GM12865 (cell line): ENCODE measurements at regions not wholly inside any gene's neighbourhood (a gene's known extent, or its start where the extent isn't known, plus 50 kb on each side); places are given as distances from the start of the nearest gene placed in this dataset.

ENCODE experiments used
- DNase-seq: peaks from one replicate; pipeline ENCODE4 v3.0.0; 2010; ENCODE audit warnings: low read depth
- H3K4me3 ChIP-seq: 2 replicates; pipeline ENCODE4 v1.5.1; 2011; ENCODE audit warnings: mild to moderate bottlenecking, low read depth, low read length, control low read depth
- CTCF ChIP-seq: IDR thresholded peaks from 2 replicates; pipeline ENCODE4 v1.5.1; 2011; ENCODE audit warnings: low read length, control low read depth, low read depth, inconsistent platforms; ENCODE audit not compliant: insufficient read depth; ENCODE audit errors: missing control alignments

GRCh38 chr11:87866951-87867350, 308.3 kb downstream of the RAB38 start:
- DNase-seq = no peak
- H3K4me3 ChIP-seq = no peak overlapping the region
- no peak for TF ChIP-seq CTCF

DNA sequence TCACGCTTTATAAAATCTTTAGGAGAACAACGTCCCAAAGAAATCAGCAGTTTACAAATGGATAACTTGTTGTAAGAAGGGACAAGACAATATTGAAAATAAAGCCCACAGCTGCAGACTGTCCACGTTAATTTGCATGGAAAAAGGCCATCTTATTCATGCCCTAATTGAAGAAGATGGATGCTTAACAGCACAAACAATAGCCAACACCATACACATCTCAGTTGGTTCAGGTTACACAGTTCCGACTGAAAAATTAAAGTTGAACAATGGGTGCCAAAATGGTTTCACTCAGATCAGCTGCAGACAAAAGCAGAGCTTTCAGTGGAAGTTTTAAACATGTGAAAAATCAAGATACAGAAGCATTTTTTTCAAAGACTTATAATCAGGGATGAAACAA, 314.2 kb downstream of the RAB38 start:
- no peak for TF ChIP-seq CTCF
- no peak for DNase-seq
- H3K4me3 ChIP-seq = no peak overlapping the region

- no peak for DNase-seq
- no peak for TF ChIP-seq CTCF
- no peak overlapping the region for H3K4me3 ChIP-seq
These were observed 315.6 kb downstream of the RAB38 start for GRCh38 chr11:87859636-87860035.

GRCh38 chr11:87851827-87852226, 323.4 kb downstream of the RAB38 start:
- no peak for TF ChIP-seq CTCF

GRCh38 chr11:87851234-87851633, 324.0 kb downstream of the RAB38 start:
- no peak for DNase-seq
- no peak overlapping the region for H3K4me3 ChIP-seq
- TF ChIP-seq CTCF = no peak

More at GRCh38 chr11:87851827-87852226, 323.4 kb downstream of the RAB38 start:
- no peak overlapping the region for H3K4me3 ChIP-seq
- DNase-seq = no peak

DNA sequence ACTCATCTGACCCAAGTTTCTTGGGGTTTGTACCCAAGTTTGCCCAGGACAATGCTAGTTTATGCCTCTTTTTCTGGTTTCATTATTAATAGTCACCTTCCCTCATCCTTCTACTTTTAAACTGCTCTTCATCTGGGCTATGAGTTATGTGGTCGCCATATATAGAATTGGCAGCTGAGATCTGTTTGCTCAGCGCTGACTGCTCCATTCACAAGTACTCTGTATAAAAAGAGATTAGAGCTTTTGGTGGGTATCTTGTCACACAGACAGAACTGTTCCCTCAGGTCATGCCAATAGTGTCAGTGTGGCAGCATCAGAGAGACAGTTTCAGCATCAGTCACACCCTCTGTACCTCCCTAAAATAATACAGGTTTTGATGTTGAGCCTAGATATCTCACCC, 326.0 kb downstream of the RAB38 start:
- no peak for DNase-seq
- H3K4me3 ChIP-seq = no peak overlapping the region
- TF ChIP-seq CTCF = no peak

DNA sequence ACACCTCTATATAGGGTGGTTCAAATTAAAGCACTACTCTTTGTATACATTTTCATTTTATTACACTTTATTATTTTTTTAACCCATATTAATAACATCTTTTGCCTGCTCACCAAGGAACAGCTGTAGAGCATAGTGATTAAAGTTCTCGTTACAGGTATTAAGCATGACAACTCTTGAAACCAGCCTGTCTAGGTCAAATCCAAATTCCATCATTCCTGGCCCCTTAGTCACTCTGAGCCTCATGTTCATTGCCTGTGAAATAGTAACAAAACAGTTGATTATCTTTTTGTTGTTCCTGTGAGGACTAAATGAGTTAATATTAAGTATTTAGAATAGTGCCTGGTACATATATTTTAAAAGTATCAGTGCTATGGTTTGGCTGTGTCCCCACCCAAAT, 334.5 kb downstream of the RAB38 start:
- no peak overlapping the region for H3K4me3 ChIP-seq
- no peak for TF ChIP-seq CTCF
- no peak for DNase-seq
